ENCODE measurements at regions not wholly inside any gene's neighbourhood (a gene's known extent, or its start where the extent isn't known, plus 50 kb on each side); places are given as distances from the start of the nearest gene placed in this dataset.
A peak's percentile ranks its signal among the peaks of the same experiment; 100 is the strongest.

GRCh38 chr9:129484352-129485000, 136.4 kb downstream of the C9orf50 start:
- no peaks in the 10 kb centered on the region for H3K9me3 ChIP-seq (replicated peaks; ENCODE audit: insufficient read depth, low read length)
- no peaks in the 10 kb centered on the region for H3F3A ChIP-seq (ENCODE audit: insufficient read depth, low read length)
- no peak for TF ChIP-seq EZH2 (optimal IDR thresholded peaks at IDR 0.05; ENCODE audit: low read depth, low read length)
- H2AFZ ChIP-seq (ENCODE audit: low read length), result no peak overlapping the region
- peaks cover 45% of the 10 kb centered on the region for H3K27me3 ChIP-seq (replicated peaks; ENCODE audit: insufficient read depth, low read length)
- no peaks in the 10 kb centered on the region for H4K20me1 ChIP-seq (ENCODE audit: insufficient read depth, low read length)
- no peak overlapping the region for H3K4me3 ChIP-seq (ENCODE audit: low read length)
- H3K4me1 ChIP-seq (ENCODE audit: low read length), result peaks cover 3% of the 10 kb centered on the region; the same call in 1 of the 2 replicates
- no peak for DNase-seq
- no peaks in the 10 kb centered on the region for H3K9me2 ChIP-seq (replicated peaks; ENCODE audit: insufficient read depth, low read length)
- no peaks in the 10 kb centered on the region for H3K36me3 ChIP-seq (replicated peaks; ENCODE audit: insufficient read depth, low read length)
- H3K27ac ChIP-seq (ENCODE audit: low read length), result no peak overlapping the region
- no peak overlapping the region for H3K4me2 ChIP-seq (ENCODE audit: low read depth, low read length)
- H3K9ac ChIP-seq (ENCODE audit: low read length), result no peak overlapping the region
- 0 out of 2 replicates have a peak, but pooled peaks cover 3% of the 10 kb centered on the region for H3K79me2 ChIP-seq (ENCODE audit: low read length)

GRCh38 chr9:129483415-129484351, 137.2 kb downstream of the C9orf50 start:
- Histone ChIP-seq H3K9ac (ENCODE audit: low read length) (no peak overlapping the region), H3K79me2 (ENCODE audit: low read length) (no peaks in the 10 kb centered on the region), H3K27ac (ENCODE audit: low read length) (no peak overlapping the region), H3K4me3 (ENCODE audit: low read length) (no peak overlapping the region), H3K4me2 (ENCODE audit: low read depth, low read length) (no peak overlapping the region), H3K27me3 (replicated peaks; ENCODE audit: insufficient read depth, low read length) (peaks cover 45% of the 10 kb centered on the region), H3K9me2 (replicated peaks; ENCODE audit: insufficient read depth, low read length) (no peaks in the 10 kb centered on the region), H3F3A (ENCODE audit: insufficient read depth, low read length) (no peaks in the 10 kb centered on the region), H4K20me1 (ENCODE audit: insufficient read depth, low read length) (no peaks in the 10 kb centered on the region), H3K4me1 (ENCODE audit: low read length) (no peaks in the 10 kb centered on the region), H3K36me3 (replicated peaks; ENCODE audit: insufficient read depth, low read length) (no peaks in the 10 kb centered on the region), H3K9me3 (replicated peaks; ENCODE audit: insufficient read depth, low read length) (no peaks in the 10 kb centered on the region), H2AFZ (ENCODE audit: low read length) (no peak overlapping the region)
- TF ChIP-seq EZH2 (optimal IDR thresholded peaks at IDR 0.05; ENCODE audit: low read depth, low read length) (no peak), CTCF (IDR thresholded peaks at IDR 0.05; ENCODE audit: low read length) (no peak), EZH2phosphoT487 (IDR thresholded peaks at IDR 0.05; ENCODE audit: low read length) (no peak)
- no peak for DNase-seq

GRCh38 chr9:129482521-129483414, 138.1 kb downstream of the C9orf50 start:
- Histone ChIP-seq H3K27ac (ENCODE audit: low read length) (no peak overlapping the region), H3K27me3 (replicated peaks; ENCODE audit: insufficient read depth, low read length) (peaks cover 45% of the 10 kb centered on the region), H3K9ac (ENCODE audit: low read length) (no peak overlapping the region), H3K36me3 (replicated peaks; ENCODE audit: insufficient read depth, low read length) (no peaks in the 10 kb centered on the region), H3K4me3 (ENCODE audit: low read length) (no peak overlapping the region), H3K4me2 (ENCODE audit: low read depth, low read length) (peak overlapping the region; percentile 29; the same call in 1 of the 2 replicates), H3K9me2 (replicated peaks; ENCODE audit: insufficient read depth, low read length) (no peaks in the 10 kb centered on the region), H3F3A (ENCODE audit: insufficient read depth, low read length) (no peaks in the 10 kb centered on the region), H3K79me2 (ENCODE audit: low read length) (no peaks in the 10 kb centered on the region), H3K9me3 (replicated peaks; ENCODE audit: insufficient read depth, low read length) (no peaks in the 10 kb centered on the region), H4K20me1 (ENCODE audit: insufficient read depth, low read length) (no peaks in the 10 kb centered on the region), H3K4me1 (ENCODE audit: low read length) (no peaks in the 10 kb centered on the region), H2AFZ (ENCODE audit: low read length) (no peak overlapping the region)
- TF ChIP-seq CTCF (IDR thresholded peaks at IDR 0.05; ENCODE audit: low read length) (no peak), EZH2 (optimal IDR thresholded peaks at IDR 0.05; ENCODE audit: low read depth, low read length) (no peak)
- DNase-seq, result no peak

All from MM.1S (cell line).